ENCODE measurements at regions not wholly inside any gene's neighbourhood (a gene's known extent, or its start where the extent isn't known, plus 50 kb on each side); places are given as distances from the start of the nearest gene placed in this dataset.
"Not testable (repeated sequence)": the region's sequence is repeated elsewhere in the genome, so short reads cannot be mapped to it uniquely, and the experiment has no call there.

DNA sequence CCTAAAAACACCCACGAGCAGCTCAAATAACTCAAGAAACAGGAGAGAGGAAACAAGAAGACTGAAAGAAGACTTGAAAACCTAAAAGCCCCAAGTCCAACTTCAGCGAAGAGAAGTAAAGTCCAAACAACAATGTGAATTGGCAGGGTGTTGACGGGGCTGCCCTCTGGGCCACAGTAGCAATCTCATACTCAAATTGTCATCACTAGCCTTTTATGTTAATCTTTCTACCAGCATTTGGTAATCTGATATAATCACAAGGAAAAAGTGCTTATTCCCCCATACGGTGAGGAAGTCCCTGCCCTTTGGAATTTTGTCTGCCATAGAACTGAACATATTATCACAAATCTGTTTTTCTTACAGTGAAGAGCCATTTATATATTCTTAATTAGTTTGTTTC lies 51.5 kb upstream of the IFNE start:
- no peak for DNase-seq

DNA sequence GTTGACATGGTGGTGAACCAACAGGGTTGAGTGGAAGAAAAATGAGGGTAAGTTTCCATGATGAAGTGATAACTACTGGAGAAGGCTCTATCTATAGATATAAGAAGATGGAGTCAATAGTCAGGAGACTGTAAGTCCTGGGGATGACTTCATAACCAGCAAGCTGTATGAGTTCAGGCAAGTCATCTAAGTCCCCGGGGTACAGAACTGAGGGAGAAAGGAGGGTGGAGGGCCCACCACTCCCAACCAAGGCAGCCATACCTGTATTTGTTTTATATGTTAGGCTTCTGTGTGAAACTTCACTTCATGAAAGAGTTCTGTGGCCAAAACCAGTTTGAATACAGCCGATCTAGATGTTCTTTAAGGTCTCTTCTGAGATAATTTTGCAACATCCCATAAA lies 53.3 kb upstream of the IFNE start:
- DNase-seq: no peak

DNA sequence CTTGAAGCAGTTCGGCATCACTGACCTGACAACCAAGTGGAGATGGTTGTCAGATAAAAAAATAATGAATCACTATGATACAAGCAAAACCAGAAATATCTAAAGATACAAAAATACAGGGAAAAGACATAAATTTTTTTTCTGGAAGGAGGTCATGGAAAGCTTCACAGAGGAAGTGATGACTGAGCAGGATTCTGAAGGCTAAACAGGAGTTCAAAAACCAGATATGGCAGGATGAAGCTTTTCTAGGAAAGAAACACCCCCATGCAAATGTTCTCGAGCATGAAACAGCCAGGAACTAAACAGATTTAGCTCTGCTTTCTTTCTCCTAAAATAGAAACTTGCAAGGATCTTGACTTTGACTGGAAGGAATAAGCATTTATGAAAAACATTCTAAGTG lies 60.7 kb upstream of the IFNE start:
- no peak for DNase-seq

DNA sequence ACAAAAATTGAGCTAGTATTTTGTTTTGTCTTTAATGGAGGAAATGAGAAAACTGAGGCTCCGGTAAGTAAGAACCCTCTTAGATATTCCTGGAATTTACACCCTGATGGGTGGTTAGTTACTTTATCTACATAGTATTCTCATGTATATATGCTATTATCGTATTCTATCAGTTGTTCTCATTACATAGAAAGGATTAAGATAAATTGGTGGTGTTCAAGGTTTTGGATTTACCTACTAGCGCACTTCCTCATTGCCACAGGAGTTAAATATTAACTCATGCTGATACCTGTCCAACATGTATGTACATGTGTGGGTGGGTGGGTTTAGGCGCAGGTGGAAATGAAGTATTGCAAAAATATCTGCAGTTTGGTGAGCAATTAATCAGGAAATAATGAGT lies 61.1 kb upstream of the IFNE start:
- DNase-seq: no peak

DNA sequence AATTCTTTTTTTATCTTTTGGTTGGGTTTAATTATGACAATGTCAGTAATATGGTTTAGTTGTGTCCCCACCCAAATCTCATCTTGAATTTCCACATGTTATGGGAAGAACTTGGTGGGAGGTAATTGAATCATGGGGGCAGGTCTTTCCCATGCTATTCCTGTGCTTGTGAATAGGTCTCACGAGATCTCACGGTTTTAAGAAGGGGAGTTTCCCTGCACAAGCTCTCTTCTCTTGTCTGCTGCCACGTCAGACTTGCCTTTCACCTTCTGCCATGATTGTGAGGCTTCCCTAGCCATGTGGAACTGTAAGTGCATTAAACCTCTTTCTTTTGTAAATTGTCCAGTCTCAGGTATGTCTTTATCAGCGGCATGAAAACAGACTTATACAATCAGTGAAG lies 61.7 kb upstream of the IFNE start:
- DNase-seq: not testable (repeated sequence)

DNA sequence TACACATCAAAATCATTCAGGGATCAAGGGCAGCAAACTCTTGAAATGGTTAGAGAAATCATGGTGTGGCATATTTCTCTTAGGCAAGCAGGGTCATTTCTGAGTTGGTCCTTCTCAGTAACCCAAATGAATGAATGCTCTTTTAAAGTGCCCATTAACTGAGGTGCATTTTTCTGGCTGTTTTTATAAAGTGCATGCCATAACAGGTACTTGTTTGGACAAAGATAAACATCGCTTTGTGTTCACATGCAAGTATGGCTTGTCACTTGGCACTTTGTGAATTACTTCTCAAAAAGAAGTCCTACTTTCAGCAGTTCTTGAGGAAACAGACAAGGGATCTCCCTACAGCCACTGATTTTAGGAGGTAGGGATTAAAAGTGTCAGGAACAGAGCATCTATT lies 64.8 kb upstream of the IFNE start:
- no peak for DNase-seq

DNA sequence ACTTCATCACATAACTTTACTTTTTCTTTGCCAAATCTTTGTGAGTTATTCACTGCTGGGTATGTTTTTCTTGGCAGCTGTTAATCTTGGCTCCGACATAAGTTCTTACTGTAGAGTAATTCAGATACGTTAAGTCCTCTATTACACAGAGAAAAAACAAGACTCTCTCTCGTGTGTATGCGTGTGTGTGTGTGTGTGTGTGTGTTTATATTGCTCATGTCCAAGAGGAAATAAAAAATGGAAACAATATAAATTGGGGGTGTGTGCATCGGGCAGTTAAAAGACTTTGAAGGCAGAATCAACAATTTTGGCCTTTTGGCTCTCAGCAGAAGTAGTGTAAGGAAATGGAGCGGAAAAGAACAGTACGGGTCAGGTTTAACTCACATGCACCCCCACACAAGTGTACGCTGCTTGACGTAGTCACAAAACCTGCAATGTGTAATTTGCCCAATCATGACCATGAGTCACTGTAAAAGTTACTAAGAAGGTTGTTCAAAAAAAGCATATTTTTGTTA lies 67.2 kb upstream of the IFNE start:
- DNase-seq: no peak

DNA sequence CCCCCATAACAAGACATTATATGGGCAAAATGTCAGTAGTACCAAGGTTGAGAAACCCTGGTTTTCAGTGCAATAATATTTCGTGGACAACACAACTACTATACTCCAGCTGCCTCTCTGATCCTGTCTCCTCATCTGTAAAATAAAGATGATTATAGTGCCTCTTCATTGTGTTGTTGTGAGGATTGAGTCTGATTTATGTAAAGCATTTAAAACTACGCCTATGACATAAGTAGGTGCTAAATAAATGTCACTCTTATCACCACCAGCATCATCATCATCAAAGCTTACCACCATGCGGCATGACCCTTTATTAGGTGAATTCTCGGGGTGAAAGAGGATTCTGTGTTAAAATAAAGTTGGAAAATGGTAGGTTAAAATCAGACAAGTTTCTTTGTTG lies 67.8 kb upstream of the IFNE start:
- DNase-seq: no peak

DNA sequence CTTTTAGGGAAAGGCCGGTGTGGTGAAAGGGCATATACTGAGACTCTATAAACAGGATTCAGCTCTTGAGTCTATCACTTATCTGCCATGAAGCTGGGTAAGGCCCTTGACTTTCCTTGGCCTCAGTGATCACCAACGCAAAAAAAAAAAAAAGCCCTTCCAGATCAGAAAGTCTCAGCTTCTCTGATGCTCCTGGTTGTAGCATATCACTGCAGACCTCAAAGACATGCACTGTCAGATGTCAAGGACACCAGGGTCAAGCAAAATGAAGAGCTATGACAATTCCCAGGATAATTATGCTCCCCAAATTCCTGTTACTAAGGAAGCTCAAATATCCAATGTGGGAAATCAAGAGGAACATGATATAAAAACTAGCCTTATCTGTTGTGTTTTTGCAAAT lies 68.3 kb upstream of the IFNE start:
- no peak for DNase-seq

DNA sequence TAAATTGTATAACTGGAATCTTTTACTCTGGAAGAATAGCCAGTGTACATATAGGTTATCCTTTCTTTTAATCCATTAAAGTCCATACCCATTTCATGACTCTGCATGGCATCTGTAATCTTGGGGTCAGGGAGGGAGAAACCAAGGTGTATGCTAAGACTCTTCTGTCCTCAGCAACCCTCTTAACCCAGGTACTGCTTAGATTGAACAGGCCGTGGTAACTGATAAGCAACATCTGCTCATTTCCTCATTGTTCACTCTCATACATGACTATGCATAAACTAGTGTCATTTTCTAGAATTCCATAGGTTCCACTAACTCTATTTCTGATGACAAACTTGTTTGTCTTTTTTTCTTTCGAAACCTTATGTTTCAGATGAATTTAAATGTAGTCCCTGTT lies 69.3 kb upstream of the IFNE start:
- no peak for DNase-seq

DNA sequence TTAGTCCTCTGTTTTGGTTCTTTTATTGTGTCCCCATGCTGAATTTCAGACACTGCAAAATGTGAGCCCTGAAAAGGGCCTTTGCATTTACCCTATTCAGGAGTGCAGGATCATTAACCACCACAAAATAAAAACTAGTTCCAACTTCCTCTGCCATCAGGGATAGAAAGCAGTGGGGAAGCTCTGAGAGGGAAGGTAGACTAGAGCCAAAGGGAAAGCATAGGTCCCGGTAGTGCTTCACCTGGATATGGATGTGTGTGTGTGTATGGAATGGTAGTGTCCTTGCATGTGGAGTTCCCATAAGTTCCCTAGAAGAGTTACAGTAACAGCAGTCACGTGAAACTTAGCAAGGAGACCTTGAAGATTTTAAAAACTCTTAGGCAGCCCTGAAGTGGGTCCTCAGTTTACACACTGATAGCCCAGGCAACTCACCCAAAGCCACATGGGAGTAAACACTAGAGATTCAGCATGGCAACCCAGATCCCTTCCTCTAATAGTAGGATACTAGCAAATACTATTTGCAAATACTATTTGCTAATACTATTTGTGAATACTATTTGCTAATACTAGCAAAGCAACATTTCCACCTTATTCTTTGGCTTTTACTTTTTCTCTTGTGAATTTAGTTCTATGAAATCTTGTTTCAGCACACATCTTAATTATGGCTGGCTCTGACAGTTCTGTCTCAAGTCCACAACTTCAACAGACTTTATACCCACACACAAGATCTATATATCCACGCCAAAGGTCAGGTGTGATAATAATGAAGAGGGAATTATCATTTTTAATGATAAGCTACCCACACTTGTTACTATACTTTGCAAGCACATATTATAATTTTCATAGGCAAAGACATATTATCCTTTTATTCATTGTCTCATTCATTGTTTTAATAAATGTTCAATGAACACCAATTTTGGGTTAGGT lies 70.4 kb upstream of the IFNE start:
- DNase-seq: no peak

DNA sequence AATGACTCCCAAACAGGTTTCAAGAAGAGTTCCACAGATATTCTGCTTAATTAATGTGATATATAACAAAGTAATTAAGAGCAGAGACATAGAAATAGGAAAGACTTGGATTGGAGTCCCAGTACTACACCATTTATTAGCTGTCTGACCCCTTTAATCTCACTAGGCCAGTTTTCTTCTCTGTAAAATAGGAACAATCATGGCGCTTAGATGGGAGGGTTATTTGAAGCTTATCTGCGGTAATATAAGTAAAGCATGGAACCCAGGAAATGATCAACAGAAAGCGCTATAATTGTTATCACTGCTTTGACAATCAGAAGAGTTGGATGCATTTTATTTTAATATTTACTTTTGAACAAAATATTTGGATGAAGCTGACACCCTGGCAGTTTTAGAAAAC lies 71.3 kb upstream of the IFNE start:
- no peak for DNase-seq

DNA sequence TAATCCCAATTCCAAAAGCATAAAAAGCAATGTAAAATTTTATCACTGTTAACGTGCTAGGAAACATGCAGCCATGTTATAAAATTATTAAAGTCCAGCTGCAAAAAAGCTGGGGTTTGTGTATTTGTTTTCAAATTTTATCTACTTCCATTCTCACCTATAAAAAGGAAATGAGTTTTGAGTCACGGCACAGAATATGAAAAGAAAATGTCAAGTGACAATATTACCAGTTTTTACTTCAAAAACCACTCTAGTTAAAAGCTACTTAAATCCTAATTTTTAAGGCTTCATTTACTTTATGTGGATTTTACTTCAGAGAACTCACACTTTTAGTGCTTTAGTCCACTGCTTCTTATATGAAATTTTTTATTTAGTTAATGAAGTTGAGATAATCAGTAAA lies 72.7 kb upstream of the IFNE start:
- no peak for DNase-seq

DNA sequence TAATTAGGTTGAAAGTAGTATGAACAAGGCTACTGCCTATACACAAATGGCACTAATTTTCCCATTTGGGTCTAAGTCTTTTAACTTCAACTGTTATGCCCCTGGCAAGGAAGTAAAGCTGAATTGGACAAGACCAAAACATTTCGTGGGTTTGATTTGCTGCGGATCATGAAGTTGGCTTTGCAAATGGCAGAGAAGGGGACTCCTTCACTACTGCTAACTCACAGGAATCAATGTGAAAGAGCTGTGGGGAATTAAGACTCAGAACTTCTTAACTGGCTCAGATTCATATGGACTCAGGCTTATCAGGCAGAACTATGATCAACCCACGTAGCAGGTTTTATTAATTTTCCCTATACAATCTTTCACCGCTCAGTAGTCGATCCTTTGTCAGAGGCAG lies 73.8 kb upstream of the IFNE start:
- DNase-seq: no peak

DNA sequence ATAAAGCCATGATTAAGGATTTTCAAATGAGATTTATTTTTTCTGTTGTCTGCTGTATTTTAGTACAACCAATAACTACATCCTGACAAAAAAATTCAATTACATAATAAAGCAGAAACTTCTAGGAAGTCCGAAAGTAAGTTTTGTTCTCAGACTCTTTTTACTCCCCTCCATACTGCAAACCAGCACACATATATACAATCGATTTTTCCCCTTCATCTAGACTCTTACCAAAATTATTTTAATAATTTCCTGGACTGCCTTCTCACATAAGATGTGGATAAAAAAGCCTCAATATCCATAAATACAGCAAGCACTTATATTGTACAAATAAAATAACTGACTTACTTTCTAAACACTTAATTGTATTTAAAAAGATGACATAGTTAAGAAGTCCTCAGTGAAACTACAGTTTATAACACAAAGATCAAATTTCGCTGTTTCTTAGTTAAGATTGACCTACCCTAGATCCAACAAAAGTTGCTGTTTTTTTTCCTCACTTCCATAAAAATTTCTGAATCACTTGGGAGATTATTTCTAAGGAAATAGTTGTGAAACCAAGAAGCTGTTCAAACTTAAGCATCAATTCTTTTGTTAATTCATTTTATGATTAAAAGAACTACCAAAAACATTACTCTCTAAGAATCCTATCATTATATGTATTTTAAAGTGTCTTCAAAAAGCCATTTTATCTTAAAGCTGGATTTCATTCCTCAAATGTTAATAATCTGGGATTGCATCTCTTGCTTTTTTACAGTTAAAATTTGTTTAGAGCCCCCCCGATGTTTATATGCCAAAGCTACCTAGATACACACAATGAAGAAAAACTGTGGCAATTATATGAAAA lies 74.7 kb upstream of the IFNE start:
- no peak for DNase-seq

DNA sequence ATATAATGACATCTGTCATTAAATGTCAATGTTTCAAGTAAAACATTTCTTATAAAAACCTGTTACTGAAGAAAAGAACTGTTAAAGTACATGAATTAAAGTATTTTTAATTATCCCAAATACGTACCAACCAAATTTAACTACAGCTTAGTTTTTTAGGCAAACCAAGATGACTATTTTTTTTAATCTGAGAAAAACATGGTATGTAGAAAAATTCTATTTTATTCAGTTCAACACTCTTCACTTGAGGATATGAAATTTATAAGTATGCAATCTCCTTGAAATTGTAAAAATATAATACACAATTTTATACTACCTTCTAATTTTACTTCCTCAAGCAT lies 75.3 kb upstream of the IFNE start:
- DNase-seq: no peak

DNA sequence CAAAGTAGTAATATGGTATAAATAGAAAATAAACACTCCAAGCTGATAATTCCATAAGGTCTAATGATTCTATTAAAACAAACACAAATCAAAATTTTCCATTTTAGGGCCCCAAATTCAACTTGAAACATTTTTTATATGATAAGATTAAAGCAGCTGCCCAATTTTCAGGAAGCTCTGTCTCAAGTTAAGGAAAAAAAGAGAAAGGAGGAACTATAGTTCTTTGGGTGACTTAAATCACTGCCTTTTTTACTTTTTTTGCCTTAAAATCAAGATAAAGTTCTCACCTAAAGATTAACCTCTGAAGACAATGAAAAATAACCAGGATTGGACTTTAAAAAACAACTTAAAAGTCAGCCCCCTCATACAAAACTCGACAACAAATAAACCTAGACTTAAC lies 76.0 kb upstream of the IFNE start:
- DNase-seq: no peak

DNA sequence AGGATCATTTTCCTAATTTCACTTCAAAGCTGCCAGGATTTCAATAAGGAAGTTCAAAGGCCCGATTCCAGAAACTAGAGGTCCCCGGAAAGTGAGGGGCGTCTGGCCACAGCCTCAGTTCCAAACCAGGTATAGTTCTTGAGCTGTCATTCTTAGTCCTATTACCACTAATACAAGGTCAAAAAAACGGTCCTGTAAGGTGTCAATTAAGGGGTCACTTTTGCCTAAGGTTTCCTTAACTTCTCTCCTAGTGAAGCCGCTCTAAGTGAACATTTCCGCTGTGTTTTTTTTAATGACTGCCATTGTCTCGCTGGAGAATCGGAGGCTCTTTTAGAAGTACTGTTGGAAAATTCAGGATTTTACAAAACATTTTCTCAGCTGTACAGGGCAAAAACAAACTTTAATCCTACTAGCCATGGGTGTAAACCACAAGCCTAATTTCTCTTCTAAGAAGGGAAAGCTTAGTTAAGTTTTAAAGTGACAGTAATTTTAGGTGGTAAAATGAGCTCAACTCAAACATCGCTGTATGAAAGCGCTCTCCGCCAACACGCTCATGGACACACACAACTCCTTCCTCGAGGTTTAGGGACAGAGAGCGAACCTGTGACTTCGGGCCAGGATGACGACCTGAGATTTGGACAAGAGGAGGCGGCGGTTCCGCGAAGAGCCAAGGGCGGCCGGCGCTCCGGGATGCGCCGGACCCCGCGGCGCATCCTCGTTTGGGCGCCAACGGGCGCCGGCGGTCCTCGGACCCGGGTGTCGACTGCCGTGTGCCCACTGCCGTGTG lies 76.7 kb upstream of the IFNE start:
- DNase-seq: peak; percentile 69

DNA sequence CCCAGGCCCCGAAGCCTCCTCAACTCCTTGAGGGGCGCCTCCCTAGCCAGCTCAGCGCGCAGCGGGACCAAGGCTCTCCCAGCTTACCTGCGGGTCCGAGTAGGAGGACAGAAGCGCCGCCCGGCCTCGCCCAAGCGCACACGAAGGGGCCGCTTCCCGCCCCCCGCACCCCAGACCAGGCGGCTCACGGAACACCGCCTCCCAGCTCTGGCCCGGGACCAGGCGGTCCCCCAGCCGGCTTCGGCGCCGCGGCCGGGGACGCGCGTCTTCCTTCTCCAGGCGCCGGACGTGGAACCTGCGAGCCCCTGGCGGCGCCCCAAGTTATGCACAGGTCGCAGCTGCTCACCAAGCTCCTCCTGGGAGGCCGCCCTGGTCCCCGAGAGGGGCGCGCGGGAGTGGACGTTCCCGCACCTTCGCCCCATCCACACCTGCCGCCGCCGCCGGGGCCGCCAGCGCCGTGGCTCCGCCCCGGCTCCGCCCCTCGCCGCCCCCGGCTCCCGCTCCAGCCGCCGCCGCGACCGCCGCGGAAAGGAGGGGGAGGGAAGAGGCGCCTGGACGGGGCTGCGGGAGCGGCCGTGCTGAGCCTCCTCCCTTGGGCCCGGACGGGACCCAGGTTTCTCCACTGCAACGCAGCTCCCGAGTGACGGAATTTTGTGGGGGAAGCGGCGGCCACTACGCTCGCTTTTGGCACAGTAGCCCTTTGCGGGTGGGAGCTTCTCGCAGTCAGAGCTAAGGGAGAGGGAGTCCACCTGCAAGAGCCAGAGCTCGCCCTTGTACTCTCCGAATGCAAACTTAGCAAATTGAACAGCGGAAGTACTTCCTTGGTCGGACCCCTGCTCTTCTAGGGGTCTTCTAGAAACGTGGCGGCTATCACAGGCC lies 77.5 kb upstream of the IFNE start:
- peak; percentile 82 for DNase-seq

DNA sequence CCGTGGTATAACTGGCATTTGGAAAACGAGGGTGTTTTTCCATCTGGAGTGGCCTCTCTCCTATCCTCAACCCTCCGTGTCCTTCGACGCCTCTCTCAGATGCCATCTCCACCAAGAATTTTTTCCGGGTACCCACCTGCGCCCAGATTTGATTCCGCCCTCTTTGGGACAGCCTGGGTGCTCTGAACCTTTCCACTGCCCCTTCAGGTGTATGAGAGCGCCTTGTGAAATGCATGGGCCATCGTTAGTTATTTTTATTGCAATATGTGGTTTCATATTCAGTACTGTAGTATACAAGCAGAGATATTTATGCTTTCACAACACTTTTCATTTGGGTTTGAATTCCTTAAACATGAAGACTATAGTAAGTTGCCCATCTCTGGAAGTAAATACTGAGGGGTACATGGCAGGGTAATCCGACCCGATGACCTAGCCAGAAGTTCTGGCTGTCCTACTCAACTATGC lies 78.2 kb upstream of the IFNE start:
- DNase-seq: no peak

DNA sequence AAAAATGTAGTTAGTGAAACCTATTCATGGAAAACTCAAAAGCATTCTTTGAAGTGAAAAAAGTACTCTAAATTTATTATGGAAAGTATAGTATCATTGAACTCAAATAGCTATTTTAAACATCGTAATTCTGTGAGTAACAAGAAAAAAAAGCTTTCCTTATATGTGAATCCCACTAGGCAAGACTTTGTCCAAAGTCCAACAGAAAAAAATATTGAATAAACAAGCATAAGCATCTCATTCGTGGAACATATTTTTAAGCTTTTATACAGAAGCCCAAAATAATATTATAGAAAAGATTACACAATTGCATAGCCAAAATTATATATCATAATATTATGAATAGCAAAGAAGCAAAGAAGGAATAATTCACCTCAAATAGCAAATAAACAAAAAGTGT lies 79.4 kb upstream of the IFNE start:
- DNase-seq: no peak

DNA sequence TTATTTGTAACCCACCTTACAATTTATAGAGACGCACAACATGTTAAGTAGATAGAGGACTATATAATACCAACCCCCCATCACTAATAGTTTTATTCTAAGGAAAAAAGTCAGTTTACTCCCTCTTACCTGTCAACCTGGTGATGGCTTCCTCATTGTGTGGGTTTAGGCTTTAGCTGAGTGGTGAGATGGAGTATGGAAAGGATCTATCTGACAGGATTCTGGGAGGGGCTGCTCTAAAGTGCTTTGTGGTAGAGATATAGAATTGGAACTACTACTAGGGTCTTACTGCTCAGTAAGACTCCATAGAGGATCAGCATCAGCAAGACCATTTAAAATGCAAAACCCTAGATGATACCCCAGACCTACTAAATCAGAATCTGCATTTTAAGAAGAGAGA lies 82.1 kb upstream of the IFNE start:
- DNase-seq: no peak
